ENCODE measurements at regions not wholly inside any gene's neighbourhood (a gene's known extent, or its start where the extent isn't known, plus 50 kb on each side); places are given as distances from the start of the nearest gene placed in this dataset.
"Not testable (repeated sequence)": the region's sequence is repeated elsewhere in the genome, so short reads cannot be mapped to it uniquely, and the experiment has no call there.

- in situ Hi-C loops (cut with MboI; ENCODE audit: low sequenced_read_pairs, unreplicated experiment): no loop called here
- DNase-seq (ENCODE audit: low spot score): no peak
- no peak for TF ChIP-seq CTCF (IDR thresholded peaks at IDR 0.05; ENCODE audit: borderline replicate concordance, control extremely low read depth, extremely low read depth, insufficient read depth, missing control alignments)
Observed at GRCh38 chr9:110030632-110031031, 177.3 kb downstream of the C9orf152 start.

GRCh38 chr9:110031511-110032173 lies 176.3 kb downstream of the C9orf152 start:
- TF ChIP-seq CTCF (IDR thresholded peaks at IDR 0.05; ENCODE audit: borderline replicate concordance, control extremely low read depth, extremely low read depth, insufficient read depth, missing control alignments): no peak
- in situ Hi-C loops (cut with MboI; ENCODE audit: low sequenced_read_pairs, unreplicated experiment): no loop called here
- DNase-seq (ENCODE audit: low spot score): no peak

- in situ Hi-C loops (cut with MboI; ENCODE audit: low sequenced_read_pairs, unreplicated experiment); DNase-seq (ENCODE audit: low spot score): not testable (repeated sequence)
Observed at GRCh38 chr9:110032532-110032931, 175.4 kb downstream of the C9orf152 start.

- TF ChIP-seq CTCF (IDR thresholded peaks at IDR 0.05; ENCODE audit: borderline replicate concordance, control extremely low read depth, extremely low read depth, insufficient read depth, missing control alignments): no peak
- no peak for DNase-seq (ENCODE audit: low spot score)
- in situ Hi-C loops (cut with MboI; ENCODE audit: low sequenced_read_pairs, unreplicated experiment): no loop called here
Observed at GRCh38 chr9:110033869-110034268, 174.1 kb downstream of the C9orf152 start.

GRCh38 chr9:110036286-110036685 lies 171.7 kb downstream of the C9orf152 start:
- DNase-seq (ENCODE audit: low spot score): no peak
- in situ Hi-C loops (cut with MboI; ENCODE audit: low sequenced_read_pairs, unreplicated experiment): no loop called here
- no peak for TF ChIP-seq CTCF (IDR thresholded peaks at IDR 0.05; ENCODE audit: borderline replicate concordance, control extremely low read depth, extremely low read depth, insufficient read depth, missing control alignments)

GRCh38 chr9:110040788-110041187 lies 167.2 kb downstream of the C9orf152 start:
- TF ChIP-seq CTCF (IDR thresholded peaks at IDR 0.05; ENCODE audit: borderline replicate concordance, control extremely low read depth, extremely low read depth, insufficient read depth, missing control alignments): no peak
- in situ Hi-C loops (cut with MboI; ENCODE audit: low sequenced_read_pairs, unreplicated experiment): no loop called here

GRCh38 chr9:110041452-110041851 lies 166.5 kb downstream of the C9orf152 start:
- in situ Hi-C loops (cut with MboI; ENCODE audit: low sequenced_read_pairs, unreplicated experiment): no loop called here
- TF ChIP-seq CTCF (IDR thresholded peaks at IDR 0.05; ENCODE audit: borderline replicate concordance, control extremely low read depth, extremely low read depth, insufficient read depth, missing control alignments): no peak
- DNase-seq (ENCODE audit: low spot score): no peak

More at GRCh38 chr9:110040788-110041187, 167.2 kb downstream of the C9orf152 start:
- no peak for DNase-seq (ENCODE audit: low spot score)

All from GM13976 (cell line).